GM12878 (cell line): ENCODE measurements at regions not wholly inside any gene's neighbourhood (a gene's known extent, or its start where the extent isn't known, plus 50 kb on each side); places are given as distances from the start of the nearest gene placed in this dataset.
A peak's percentile ranks its signal among the peaks of the same experiment; 100 is the strongest.

Experiments
- ATAC-seq: fragments of 200-7000 bp; cut with Tn5 transposase; 3 replicates; pipeline ENCODE4 v1.9.1; 2020; ENCODE audit warnings: mild to moderate bottlenecking, moderate library complexity
- BruUV-seq: library from RNA; stranded (reverse); fragments of 400-500 nt; replicated peaks from 2 replicates; lab custom pipeline; 2021; lab: Mats Ljungman, UMichigan
- CTCF ChIA-PET: fragments of 300-600 bp; sonication (Branson Sonifier 250); formaldehyde crosslinking; extraction: SDS; loops from one replicate; lab custom pipeline; 2021; ENCODE audit warnings: inconsistent platforms; lab: Yijun Ruan, JAX
- POLR2A ChIA-PET: fragments of 350-600 bp; formaldehyde crosslinking; extraction: SDS; loops from one replicate; lab custom pipeline; 2021; ENCODE audit warnings: inconsistent platforms; lab: Charles Lee
- RAD21 ChIA-PET: fragments of 300-600 bp; sonication (Branson Sonifier 250); formaldehyde crosslinking; loops from one replicate; lab custom pipeline; 2023; ENCODE audit warnings: antibody characterized with exemption; ENCODE audit not compliant: unreplicated experiment; lab: Charles Lee
- SMC1A ChIA-PET: fragments of 300-600 bp; sonication (Branson Sonifier 250); formaldehyde crosslinking; loops from one replicate; lab custom pipeline; 2023; ENCODE audit not compliant: unreplicated experiment, uncharacterized antibody; lab: Charles Lee
- DNase-seq: peaks from one replicate; pipeline ENCODE4 v3.0.0-alpha.2; 2011; ENCODE audit warnings: low read depth, low spot score
- FAIRE-seq: peaks from 3 replicates; lab custom pipeline; 2011; peaks lifted over from hg19 to GRCh38; lab: Jason Lieb, UNC
- H2AFZ ChIP-seq: 2 replicates; pipeline ENCODE4 v1.6.0; 2011; ENCODE audit warnings: low read depth, low read length, control low read depth; ENCODE audit not compliant: control insufficient read depth
- H3K27ac ChIP-seq: 2 replicates; pipeline ENCODE4 v1.5.1; 2011; ENCODE audit warnings: control low read depth; ENCODE audit not compliant: control insufficient read depth, insufficient read depth
- H3K27me3 ChIP-seq, 2 experiments: replicated peaks in 1 of 2; 2 replicates each; pipeline versions ENCODE4 v1.6.0 to v1.6.1; 2011; ENCODE audit warnings: low read length in 1 of 2; ENCODE audit not compliant: control insufficient read depth in 2 of 2, insufficient read depth in 2 of 2
- H3K36me3 ChIP-seq, 2 experiments: 2 replicates each; pipeline ENCODE4 v1.5.1; 2011; ENCODE audit warnings: low read length in 1 of 2; ENCODE audit not compliant: control insufficient read depth in 2 of 2, insufficient read depth in 2 of 2
- H3K4me1 ChIP-seq: 2 replicates; pipeline ENCODE4 v1.6.1; 2011; ENCODE audit warnings: mild to moderate bottlenecking, low read length, moderate library complexity, mixed read lengths; ENCODE audit not compliant: control insufficient read depth, insufficient read depth
- H3K4me2 ChIP-seq: 2 replicates; pipeline ENCODE4 v1.6.0; 2011; ENCODE audit warnings: control low read depth; ENCODE audit not compliant: control insufficient read depth, insufficient read depth
- H3K4me3 ChIP-seq: fragments of 200-600 bp; sonication (generic); 2 replicates; pipeline ENCODE4 v1.5.1; 2016
- H3K79me2 ChIP-seq: 2 replicates; pipeline ENCODE4 v1.6.0; 2011; ENCODE audit warnings: low read length; ENCODE audit not compliant: control insufficient read depth, insufficient read depth
- H3K9ac ChIP-seq: 2 replicates; pipeline ENCODE4 v1.8.0; 2011; ENCODE audit warnings: low read length, control low read depth, mixed read lengths; ENCODE audit not compliant: control insufficient read depth, insufficient read depth
- H3K9me3 ChIP-seq: replicated peaks from 3 replicates; pipeline ENCODE4 v1.5.1; 2011; ENCODE audit warnings: mild to moderate bottlenecking, low read length; ENCODE audit not compliant: control insufficient read depth, insufficient read depth
- H4K20me1 ChIP-seq: 2 replicates; pipeline ENCODE4 v1.6.0; 2011; ENCODE audit not compliant: control insufficient read depth, insufficient read depth
- ESRRA ChIP-seq: IDR thresholded peaks from 2 replicates; pipeline ENCODE4 v1.6.1; 2012; ENCODE audit warnings: mild to moderate bottlenecking, low read length, improper control_type of control experiment
- MEF2A ChIP-seq: IDR thresholded peaks from 2 replicates; pipeline ENCODE4 v1.6.1; 2011; ENCODE audit warnings: low read depth, mild to moderate bottlenecking, low read length, moderate library complexity; ENCODE audit not compliant: insufficient read depth
- MEF2B ChIP-seq: fragments of 450-650 bp; IDR thresholded peaks from 2 replicates; pipeline ENCODE4 v1.6.1; 2018; ENCODE audit warnings: mild to moderate bottlenecking, moderate library complexity; ENCODE audit not compliant: partially characterized antibody, poor library complexity, severe bottlenecking
- ZNF207 ChIP-seq: fragments of 450-650 bp; IDR thresholded peaks from 2 replicates; pipeline ENCODE4 v1.6.1; 2014; ENCODE audit warnings: antibody characterized with exemption, mild to moderate bottlenecking, borderline replicate concordance
- WGBS: methylation state at CpG from one replicate; pipeline ENCODE4 v1.1.6; 2016; ENCODE audit warnings: low lambda C conversion rate; ENCODE audit not compliant: insufficient replicate concordance, insufficient coverage; ENCODE audit errors: missing lambda C conversion rate; 5-methylcytosine and 5-hydroxymethylcytosine counted together
- in situ Hi-C: fragments of 300-500 bp; cut with MboI; formaldehyde crosslinking; loops from 9 replicates; pipeline ENCODE4 v1.14.3; 2018; ENCODE audit warnings: mixed read lengths
- intact Hi-C: fragments of 100-400 bp; cut with micrococcal nuclease; formaldehyde crosslinking; loops from one replicate; pipeline ENCODE4 v1.14.2; 2022; ENCODE audit not compliant: unreplicated experiment

GRCh38 chr3:106326941-106327695 lies 458.3 kb upstream of the CBLB start:
- H3K36me3 ChIP-seq = no peaks in the 10 kb centered on the region
- no peak overlapping the region for H3K4me3 ChIP-seq
- H3K9me3 ChIP-seq = peaks cover 14% of the 10 kb centered on the region
- H3K9ac ChIP-seq = no peak overlapping the region
- no peaks in the 10 kb centered on the region for H3K79me2 ChIP-seq
- DNase-seq (no peak), ATAC-seq (no peak), FAIRE-seq (no peak)
- peaks cover 4% of the 10 kb centered on the region; the same call in 1 of the 2 replicates for H3K4me1 ChIP-seq
- RAD21 ChIA-PET = interaction anchor here (1.0 kb wide), 1 partner anchor 8 kb away, joined by 3 read pairs; no protein-coding TSS in a partner anchor
- intact Hi-C loops = no loop called here
- no peak for TF ChIP-seq MEF2B
- no peak for TF ChIP-seq ESRRA
- TF ChIP-seq, all 136 proteins: peak for 0
- in situ Hi-C loops = no loop called here
- WGBS = 65% methylated on average over 4 of the region's 4 CpGs
- CTCF ChIA-PET = interaction anchor here (0.7 to 2.6 kb wide), 3 partner anchors 9 to 21 kb away, joined by 3 to 9 read pairs (median 3); no protein-coding TSS in a partner anchor
- BruUV-seq = no TSS peak
- H3K27ac ChIP-seq = no peak overlapping the region; the same call in 1 of the 2 replicates
- H2AFZ ChIP-seq = peak overlapping the region; percentile 28; the same call in 1 of the 2 replicates
- no peak overlapping the region for H3K4me2 ChIP-seq
- POLR2A ChIA-PET = interaction anchor here (0.9 to 1.0 kb wide), 2 partner anchors 9 to 24 kb away, joined by 3 read pairs; no protein-coding TSS in a partner anchor
- H4K20me1 ChIP-seq = no peaks in the 10 kb centered on the region
- SMC1A ChIA-PET = interaction anchor here (1.0 kb wide), 1 partner anchor 18 kb away, joined by 3 read pairs; no protein-coding TSS in a partner anchor
- no peaks in the 10 kb centered on the region for H3K27me3 ChIP-seq

DNA sequence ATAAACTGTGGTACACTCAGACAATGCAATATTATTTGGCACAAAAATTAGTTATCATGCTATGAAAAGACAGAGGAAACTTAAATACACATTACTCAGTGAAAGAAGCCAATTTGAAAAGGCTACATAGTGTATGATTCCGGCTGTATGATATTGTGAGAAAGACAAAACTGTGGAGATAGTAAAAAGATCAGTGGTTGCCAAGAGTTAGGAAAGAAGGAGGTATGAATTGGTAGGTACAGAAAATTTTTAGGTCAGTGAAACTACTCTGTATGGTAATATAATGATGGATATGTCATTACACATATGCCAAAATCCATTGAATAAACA lies 458.8 kb upstream of the CBLB start:
- BruUV-seq = no TSS peak
- POLR2A ChIA-PET = interaction anchor here (1.0 kb wide), 1 partner anchor 24 kb away, joined by 3 read pairs; no protein-coding TSS in a partner anchor
- in situ Hi-C loops = no loop called here
- Histone ChIP-seq H4K20me1 (no peaks in the 10 kb centered on the region), H3K79me2 (no peaks in the 10 kb centered on the region), H3K4me3 (no peak overlapping the region), H3K4me1 (peaks cover 9% of the 10 kb centered on the region), H3K27me3 (no peaks in the 10 kb centered on the region), H3K36me3 (no peaks in the 10 kb centered on the region), H3K4me2 (no peak overlapping the region), H2AFZ (no peak overlapping the region), H3K27ac (no peak overlapping the region; the same call in 1 of the 2 replicates), H3K9ac (no peak overlapping the region), H3K9me3 (peaks cover 14% of the 10 kb centered on the region)
- no peak for FAIRE-seq
- WGBS = 86% methylated on average over 1 of the region's 1 CpG
- no peak for TF ChIP-seq ZNF207
- no peak for TF ChIP-seq MEF2A
- DNase-seq = no peak
- CTCF ChIA-PET = interaction anchor here (1.5 to 2.6 kb wide), 2 partner anchors 12 to 21 kb away, joined by 3 to 9 read pairs; no protein-coding TSS in a partner anchor
- SMC1A ChIA-PET = interaction anchor here (1.0 kb wide), 1 partner anchor 19 kb away, joined by 3 read pairs; no protein-coding TSS in a partner anchor
- intact Hi-C loops = no loop called here
- ATAC-seq = no peak
- RAD21 ChIA-PET = interaction anchor here (1.0 kb wide), 1 partner anchor 9 kb away, joined by 3 read pairs; no protein-coding TSS in a partner anchor
